H1 (cell line): ENCODE measurements at regions not wholly inside any gene's neighbourhood (a gene's known extent, or its start where the extent isn't known, plus 50 kb on each side); places are given as distances from the start of the nearest gene placed in this dataset.

Source experiments
- CTCF ChIA-PET: fragments of 300-600 bp; sonication (Branson Sonifier 250); formaldehyde crosslinking; loops from one replicate; lab custom pipeline; 2021; ENCODE audit not compliant: partially characterized antibody; lab: Charles Lee
- POLR2A ChIA-PET: fragments of 300-600 bp; sonication (Branson Sonifier 250); formaldehyde crosslinking; loops from one replicate; lab custom pipeline; 2021; ENCODE audit warnings: inconsistent platforms; ENCODE audit not compliant: partially characterized antibody; lab: Charles Lee
- DNase-seq, 2 experiments: peaks; one replicate each; pipeline versions ENCODE4 v3.0.0 to v3.0.0-alpha.2; 2010 to 2022; ENCODE audit warnings: low spot score in 2 of 2, low read depth in 1 of 2, mixed read lengths in 1 of 2
- FAIRE-seq: peaks from 2 replicates; lab custom pipeline; 2011; peaks lifted over from hg19 to GRCh38; lab: Jason Lieb, UNC
- H2AFZ ChIP-seq: 2 replicates; pipeline ENCODE4 v1.8.1; 2012; ENCODE audit warnings: low read length, inconsistent platforms
- H2AK5ac ChIP-seq: 2 replicates; pipeline ENCODE4 v1.6.1; 2013; ENCODE audit warnings: low read depth, low read length
- H2BK120ac ChIP-seq: replicated peaks from 2 replicates; pipeline ENCODE3; 2013; ENCODE audit warnings: low read depth, low read length, inconsistent platforms
- H2BK12ac ChIP-seq: 2 replicates; pipeline ENCODE4 v1.6.1; 2013; ENCODE audit warnings: low read depth, low read length
- H2BK15ac ChIP-seq: 2 replicates; pipeline ENCODE4 v1.6.1; 2013; ENCODE audit warnings: low read length
- H2BK20ac ChIP-seq: 2 replicates; pipeline ENCODE4 v1.6.1; 2013; ENCODE audit warnings: low read length
- H2BK5ac ChIP-seq: 2 replicates; pipeline ENCODE4 v1.6.1; 2013; ENCODE audit warnings: low read depth, low read length
- H3K14ac ChIP-seq: 2 replicates; pipeline ENCODE4 v1.6.1; 2013; ENCODE audit warnings: inconsistent platforms; ENCODE audit not compliant: insufficient read length
- H3K18ac ChIP-seq: 2 replicates; pipeline ENCODE4 v1.6.1; 2013; ENCODE audit warnings: low read length; ENCODE audit errors: extremely low read depth
- H3K23ac ChIP-seq: 2 replicates; pipeline ENCODE4 v1.6.1; 2013; ENCODE audit warnings: inconsistent platforms; ENCODE audit not compliant: insufficient read length
- H3K23me2 ChIP-seq: 2 replicates; pipeline ENCODE4 v1.6.1; 2013; ENCODE audit warnings: low read depth, low read length
- H3K27ac ChIP-seq: 2 replicates; pipeline ENCODE4 v1.6.1; 2011; ENCODE audit warnings: low read depth, low read length, inconsistent platforms
- H3K27me3 ChIP-seq, 4 experiments: replicated peaks in 1 of 4; 1 replicate in 1 of 4; 2 replicates in 3 of 4; pipeline versions ENCODE4 v1.6.1 to v1.8.1; 2011 to 2013; ENCODE audit warnings: low read length in 3 of 4, mild to moderate bottlenecking in 3 of 4, inconsistent platforms in 2 of 4, mixed read lengths in 2 of 4, moderate library complexity in 1 of 4; ENCODE audit not compliant: control insufficient read depth in 3 of 4, insufficient read depth in 3 of 4; ENCODE audit errors: extremely low read depth in 1 of 4
- H3K36me3 ChIP-seq, 4 experiments: 2 replicates each; pipeline versions ENCODE4 v1.6.1 to v1.8.1; 2011 to 2013; ENCODE audit warnings: mild to moderate bottlenecking in 4 of 4, low read length in 3 of 4, moderate library complexity in 2 of 4, control low read depth in 1 of 4, inconsistent platforms in 1 of 4; ENCODE audit not compliant: insufficient read depth in 4 of 4, control insufficient read depth in 2 of 4
- H3K4ac ChIP-seq: replicated peaks from 2 replicates; pipeline ENCODE3; 2013; ENCODE audit warnings: low read length, low read depth, mixed read lengths, inconsistent platforms; ENCODE audit not compliant: insufficient read length
- H3K4me1 ChIP-seq, 4 experiments: replicated peaks in 1 of 4; 1 replicate in 1 of 4; 2 replicates in 3 of 4; pipeline versions ENCODE4 v1.6.1 to v1.8.1; 2011 to 2013; ENCODE audit warnings: low read length in 3 of 4, inconsistent platforms in 2 of 4, mixed read lengths in 1 of 4; ENCODE audit not compliant: insufficient read depth in 4 of 4, control insufficient read depth in 3 of 4
- H3K4me2 ChIP-seq, 2 experiments: 2 replicates each; pipeline versions ENCODE4 v1.6.1 to v1.8.1; 2011 to 2013; ENCODE audit warnings: low read depth in 2 of 2, low read length in 2 of 2, control low read depth in 1 of 2, inconsistent platforms in 1 of 2, mild to moderate bottlenecking in 1 of 2; ENCODE audit not compliant: insufficient read depth in 1 of 2
- H3K4me3 ChIP-seq, 4 experiments: fragments of 200-600, 300-600 bp in 1 of 4; sonication (generic), shearing (Covaris generic), sonication (Bioruptor Twin) in 1 of 4; 2 replicates each; pipeline versions ENCODE4 v1.5.1 to v1.8.1; 2011 to 2016; ENCODE audit warnings: low read length in 4 of 4, low read depth in 3 of 4, control low read depth in 2 of 4, inconsistent platforms in 2 of 4, mild to moderate bottlenecking in 2 of 4, mixed read lengths in 1 of 4, moderate library complexity in 1 of 4; ENCODE audit not compliant: insufficient read depth in 2 of 4; ENCODE audit errors: extremely low read depth in 1 of 4
- H3K56ac ChIP-seq: replicated peaks from 2 replicates; pipeline ENCODE3; 2013; ENCODE audit warnings: low read depth, mild to moderate bottlenecking, mixed read lengths, low read length, inconsistent platforms; ENCODE audit not compliant: insufficient read length
- H3K79me1 ChIP-seq: 2 replicates; pipeline ENCODE4 v1.6.1; 2013; ENCODE audit warnings: low read depth, low read length, control low read depth
- H3K79me2 ChIP-seq, 2 experiments: 2 replicates each; pipeline versions ENCODE4 v1.6.1 to v1.8.1; 2012 to 2013; ENCODE audit warnings: low read length in 2 of 2, mild to moderate bottlenecking in 2 of 2, inconsistent platforms in 1 of 2; ENCODE audit not compliant: insufficient read depth in 2 of 2, control insufficient read depth in 1 of 2
- H3K9ac ChIP-seq, 4 experiments: replicated peaks in 1 of 4; 1 replicate in 1 of 4; 2 replicates in 3 of 4; pipeline versions ENCODE4 v1.6.1 to v1.8.1; 2011 to 2013; ENCODE audit warnings: low read depth in 3 of 4, low read length in 3 of 4, control low read depth in 2 of 4, mild to moderate bottlenecking in 2 of 4, moderate library complexity in 2 of 4, inconsistent platforms in 1 of 4; ENCODE audit errors: extremely low read depth in 1 of 4
- H3K9me3 ChIP-seq, 2 experiments: 2 replicates each; pipeline versions ENCODE4 v1.6.1 to v1.8.1; 2012 to 2013; ENCODE audit warnings: mild to moderate bottlenecking in 2 of 2, moderate library complexity in 2 of 2, control low read depth in 1 of 2, inconsistent platforms in 1 of 2, low read depth in 1 of 2, low read length in 1 of 2, mixed read lengths in 1 of 2; ENCODE audit not compliant: insufficient read depth in 2 of 2
- H4K20me1 ChIP-seq, 2 experiments: replicated peaks in 1 of 2; 2 replicates each; pipeline versions ENCODE3 to v1.8.1; 2011 to 2013; ENCODE audit warnings: inconsistent platforms in 2 of 2, low read length in 2 of 2, mild to moderate bottlenecking in 1 of 2; ENCODE audit not compliant: insufficient read depth in 2 of 2, control insufficient read depth in 1 of 2
- H4K5ac ChIP-seq: 2 replicates; pipeline ENCODE4 v1.6.1; 2013; ENCODE audit warnings: low read length, low read depth, mixed read lengths, inconsistent platforms; ENCODE audit not compliant: insufficient read length
- H4K8ac ChIP-seq: 2 replicates; pipeline ENCODE4 v1.8.0; 2013; ENCODE audit warnings: mild to moderate bottlenecking, moderate library complexity, low read length, inconsistent platforms; ENCODE audit not compliant: insufficient read depth; ENCODE audit errors: extremely low read depth
- H4K91ac ChIP-seq: replicated peaks from 2 replicates; pipeline ENCODE3; 2013; ENCODE audit warnings: low read length, mixed read lengths, inconsistent platforms; ENCODE audit not compliant: insufficient read length
- BRCA1 ChIP-seq: IDR thresholded peaks from 2 replicates; pipeline ENCODE4 v1.6.1; 2012; ENCODE audit warnings: low read depth, low read length, improper control_type of control experiment
- E2F6 ChIP-seq: IDR thresholded peaks from 2 replicates; pipeline ENCODE4 v1.6.1; 2012; ENCODE audit warnings: inconsistent platforms
- HDAC6 ChIP-seq: IDR thresholded peaks from one replicate; pipeline ENCODE4 v1.7.1; 2012; ENCODE audit warnings: low read depth, mild to moderate bottlenecking, inconsistent platforms, low read length, moderate library complexity
- JUN ChIP-seq: IDR thresholded peaks from 2 replicates; pipeline ENCODE4 v1.6.1; 2011; ENCODE audit warnings: low read depth, mild to moderate bottlenecking, improper control_type of control experiment, low read length
- KDM4A ChIP-seq: IDR thresholded peaks from one replicate; pipeline ENCODE4 v1.7.1; 2012; ENCODE audit warnings: low read depth, mild to moderate bottlenecking, moderate library complexity, low read length, inconsistent platforms; ENCODE audit not compliant: severe bottlenecking
- MAFK ChIP-seq: IDR thresholded peaks from 2 replicates; pipeline ENCODE4 v1.6.1; 2012; ENCODE audit warnings: low read depth, mild to moderate bottlenecking, improper control_type of control experiment, low read length
- NRF1 ChIP-seq: IDR thresholded peaks from 2 replicates; pipeline ENCODE4 v1.6.1; 2011; ENCODE audit warnings: mild to moderate bottlenecking, low read depth, low read length, improper control_type of control experiment
- RNF2 ChIP-seq: fragments of 200-900, 300-1000 bp; sonication (generic); IDR thresholded peaks from 2 replicates; pipeline ENCODE4 v1.7.1; 2016; ENCODE audit warnings: borderline replicate concordance, low read depth, mild to moderate bottlenecking, antibody characterized with exemption, low read length; ENCODE audit not compliant: poor library complexity, severe bottlenecking; ENCODE audit errors: missing control alignments
- SP2 ChIP-seq: IDR thresholded peaks from 2 replicates; pipeline ENCODE4 v1.6.1; 2012; ENCODE audit warnings: mild to moderate bottlenecking, low read length, inconsistent platforms
- ZNF274 ChIP-seq: IDR thresholded peaks from 2 replicates; pipeline ENCODE4 v1.7.0; 2012; ENCODE audit warnings: low read length, borderline replicate concordance; ENCODE audit errors: extremely low read depth
- WGBS, 2 experiments: shearing (Covaris generic) in 1 of 2; methylation state at CpG; one replicate each; pipeline versions ENCODE4 v1.1.6 to v1.1.7; 2013 to 2015; ENCODE audit warnings: low lambda C conversion rate in 2 of 2, mixed read lengths in 2 of 2, inconsistent platforms in 1 of 2, low coverage in 1 of 2, missing lambda C conversion rate in 1 of 2; ENCODE audit not compliant: insufficient replicate concordance in 2 of 2, insufficient coverage in 1 of 2, insufficient read length in 1 of 2; ENCODE audit errors: extremely low coverage in 1 of 2, missing lambda C conversion rate in 1 of 2; 5-methylcytosine and 5-hydroxymethylcytosine counted together
- TF ChIP-seq, protein P1 (sequence below): IDR thresholded peaks from 2 replicates; pipeline ENCODE4 v1.6.1; 2011; ENCODE audit warnings: low read depth, mild to moderate bottlenecking, low read length; ENCODE audit not compliant: insufficient read depth

GRCh38 chr12:89781156-89781555 is 72.5 kb upstream of the ATP2B1 start:
- WGBS, 2 experiments, result 91% methylated on average over 1 of the region's 1 CpG; no CpG with 5 or more reads in 1 of the 2 experiments
- no peak overlapping the region for H3K56ac ChIP-seq
- no peaks in the 10 kb centered on the region for H4K20me1 ChIP-seq
- no peak overlapping the region for H2BK12ac ChIP-seq
- no peaks in the 10 kb centered on the region for H3K4me1 ChIP-seq
- H2BK20ac ChIP-seq, result no peak overlapping the region
- H3K9ac ChIP-seq, result no peak overlapping the region
- DNase-seq (no peak), FAIRE-seq (no peak)
- H2BK5ac ChIP-seq, result no peak overlapping the region
- H3K9me3 ChIP-seq, result peaks cover 5 to 6% of the 10 kb centered on the region in 2 experiments
- no peak overlapping the region for H3K18ac ChIP-seq
- no peaks in the 10 kb centered on the region for H3K27me3 ChIP-seq
- no peak overlapping the region for H2BK15ac ChIP-seq
- H2BK120ac ChIP-seq, result no peak overlapping the region
- ChIA-PET POLR2A (no interaction called here), CTCF (no interaction called here)
- no peak overlapping the region for H3K14ac ChIP-seq
- H4K91ac ChIP-seq, result no peak overlapping the region
- no peaks in the 10 kb centered on the region for H3K23me2 ChIP-seq
- TF ChIP-seq RNF2, result no peak
- TF ChIP-seq, protein P1, sequence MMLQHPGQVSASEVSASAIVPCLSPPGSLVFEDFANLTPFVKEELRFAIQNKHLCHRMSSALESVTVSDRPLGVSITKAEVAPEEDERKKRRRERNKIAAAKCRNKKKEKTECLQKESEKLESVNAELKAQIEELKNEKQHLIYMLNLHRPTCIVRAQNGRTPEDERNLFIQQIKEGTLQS, result no peak
- no peak for TF ChIP-seq SP2
- no peak for TF ChIP-seq NRF1
- TF ChIP-seq MAFK, result no peak
- TF ChIP-seq HDAC6, result no peak
- no peak for TF ChIP-seq BRCA1
- no peak for TF ChIP-seq KDM4A
- TF ChIP-seq E2F6, result no peak
- TF ChIP-seq ZNF274, result no peak
- no peak for TF ChIP-seq JUN
- H3K4me2 ChIP-seq, result no peak overlapping the region
- H3K4me3 ChIP-seq, result no peak overlapping the region
- no peaks in the 10 kb centered on the region for H3K79me2 ChIP-seq
- no peak overlapping the region for H3K27ac ChIP-seq
- no peak overlapping the region for H2AFZ ChIP-seq
- H3K36me3 ChIP-seq, result no peaks in the 10 kb centered on the region
- H3K79me1 ChIP-seq, result no peaks in the 10 kb centered on the region
- H4K5ac ChIP-seq, result no peak overlapping the region
- H4K8ac ChIP-seq, result no peak overlapping the region
- H2AK5ac ChIP-seq, result no peak overlapping the region
- H3K4ac ChIP-seq, result no peak overlapping the region
- no peak overlapping the region for H3K23ac ChIP-seq
